ENCODE measurements at regions not wholly inside any gene's neighbourhood (a gene's known extent, or its start where the extent isn't known, plus 50 kb on each side); places are given as distances from the start of the nearest gene placed in this dataset.
"Not testable (repeated sequence)": the region's sequence is repeated elsewhere in the genome, so short reads cannot be mapped to it uniquely, and the experiment has no call there.

GRCh38 chr1:157205982-157206381, 67.8 kb upstream of the ETV3 start:
- TF ChIP-seq, protein P1, sequence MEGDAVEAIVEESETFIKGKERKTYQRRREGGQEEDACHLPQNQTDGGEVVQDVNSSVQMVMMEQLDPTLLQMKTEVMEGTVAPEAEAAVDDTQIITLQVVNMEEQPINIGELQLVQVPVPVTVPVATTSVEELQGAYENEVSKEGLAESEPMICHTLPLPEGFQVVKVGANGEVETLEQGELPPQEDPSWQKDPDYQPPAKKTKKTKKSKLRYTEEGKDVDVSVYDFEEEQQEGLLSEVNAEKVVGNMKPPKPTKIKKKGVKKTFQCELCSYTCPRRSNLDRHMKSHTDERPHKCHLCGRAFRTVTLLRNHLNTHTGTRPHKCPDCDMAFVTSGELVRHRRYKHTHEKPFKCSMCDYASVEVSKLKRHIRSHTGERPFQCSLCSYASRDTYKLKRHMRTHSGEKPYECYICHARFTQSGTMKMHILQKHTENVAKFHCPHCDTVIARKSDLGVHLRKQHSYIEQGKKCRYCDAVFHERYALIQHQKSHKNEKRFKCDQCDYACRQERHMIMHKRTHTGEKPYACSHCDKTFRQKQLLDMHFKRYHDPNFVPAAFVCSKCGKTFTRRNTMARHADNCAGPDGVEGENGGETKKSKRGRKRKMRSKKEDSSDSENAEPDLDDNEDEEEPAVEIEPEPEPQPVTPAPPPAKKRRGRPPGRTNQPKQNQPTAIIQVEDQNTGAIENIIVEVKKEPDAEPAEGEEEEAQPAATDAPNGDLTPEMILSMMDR (conservative IDR thresholded peaks at IDR 0.05): not testable (repeated sequence)
- not testable (repeated sequence) for TF ChIP-seq EZH2 (IDR thresholded peaks at IDR 0.05; ENCODE audit: low read depth)

Data from PC-9 (cell line).